Hepatocyte (in vitro differentiated cells): ENCODE measurements at regions not wholly inside any gene's neighbourhood (a gene's known extent, or its start where the extent isn't known, plus 50 kb on each side); places are given as distances from the start of the nearest gene placed in this dataset.

Experiments used
- CTCF ChIP-seq: fragments of 200-600 bp; sonication (generic); IDR thresholded peaks from 2 replicates; pipeline ENCODE4 v1.5.1; 2016; ENCODE audit warnings: antibody characterized with exemption, mild to moderate bottlenecking; ENCODE audit not compliant: poor library complexity
- EZH2 ChIP-seq: fragments of 200-600 bp; sonication (generic); IDR thresholded peaks from 2 replicates; pipeline ENCODE4 v1.6.1; 2016; ENCODE audit warnings: antibody characterized with exemption, mild to moderate bottlenecking, borderline replicate concordance

- TF ChIP-seq CTCF (no peak), EZH2 (no peak)
These were observed 186.7 kb upstream of the CDIN1 start for GRCh38 chr15:36392676-36393266.
